Thymus (tissue), 11 donors: ENCODE measurements at regions not wholly inside any gene's neighbourhood (a gene's known extent, or its start where the extent isn't known, plus 50 kb on each side); places are given as distances from the start of the nearest gene placed in this dataset.
A peak's percentile ranks its signal among the peaks of the same experiment; 100 is the strongest.
"Not testable (repeated sequence)": the region's sequence is repeated elsewhere in the genome, so short reads cannot be mapped to it uniquely, and the experiment has no call there.

ENCODE experiments used
- DNase-seq, 9 donors: peaks; one replicate each; pipeline ENCODE4 v3.0.0-alpha.2; 2013; ENCODE audit warnings: low spot score in 9 of 9, low read depth in 6 of 9, missing footprints in 1 of 9
- H3K27ac ChIP-seq, 2 donors: one replicate each; pipeline ENCODE4 v1.5.1; 2013; ENCODE audit warnings: control low read depth in 1 of 2, low read depth in 1 of 2, low read length in 1 of 2, mild to moderate bottlenecking in 1 of 2, moderate library complexity in 1 of 2
- H3K27me3 ChIP-seq, 2 donors: one replicate each; pipeline ENCODE4 v1.5.1; 2013; ENCODE audit warnings: low read length in 1 of 2; ENCODE audit not compliant: control insufficient read depth in 2 of 2, insufficient read depth in 1 of 2
- H3K36me3 ChIP-seq, 2 donors: one replicate each; pipeline ENCODE4 v1.5.1; 2013; ENCODE audit warnings: low read length in 1 of 2, mild to moderate bottlenecking in 1 of 2, moderate library complexity in 1 of 2; ENCODE audit not compliant: control insufficient read depth in 2 of 2, insufficient read depth in 2 of 2
- H3K4me1 ChIP-seq, 2 donors: one replicate each; pipeline ENCODE4 v1.5.1; 2013; ENCODE audit warnings: low read length in 2 of 2; ENCODE audit not compliant: control insufficient read depth in 2 of 2, insufficient read depth in 2 of 2
- H3K4me3 ChIP-seq, 2 donors: one replicate each; pipeline ENCODE4 v1.5.1; 2013; ENCODE audit warnings: low read length in 2 of 2, control low read depth in 1 of 2, mild to moderate bottlenecking in 1 of 2
- H3K9me3 ChIP-seq, 2 donors: one replicate each; pipeline ENCODE4 v1.5.1; 2013; ENCODE audit warnings: low read length in 1 of 2, mild to moderate bottlenecking in 1 of 2; ENCODE audit not compliant: control insufficient read depth in 2 of 2, insufficient read depth in 1 of 2
- WGBS: extraction: QIAGEN DNeasy Blood & Tissue Kit; methylation state at CpG from one replicate; pipeline ENCODE4 v1.1.7; 2013; 5-methylcytosine and 5-hydroxymethylcytosine counted together
- donor health status: healthy.

DNA sequence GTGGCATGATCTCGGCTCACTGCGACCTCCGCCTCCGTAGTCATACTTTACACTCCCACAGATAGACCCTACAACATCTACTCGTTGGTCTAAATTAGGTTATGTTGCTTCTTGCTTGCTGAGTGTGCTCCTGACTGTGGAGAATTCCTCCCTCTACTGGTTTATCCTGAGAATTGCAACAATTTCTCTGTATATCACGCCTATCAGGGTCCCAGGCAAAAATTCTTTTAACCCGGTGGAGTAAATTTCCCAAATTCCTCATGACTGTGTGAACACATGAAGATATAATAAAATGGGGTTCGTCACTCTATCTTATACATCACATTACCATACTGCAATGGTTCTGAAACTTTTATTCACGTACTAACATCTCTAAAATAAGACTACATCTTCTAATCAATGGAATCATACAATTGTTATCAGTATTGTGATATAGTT, 156.7 kb downstream of the EVA1A start:
- WGBS: 32% methylated on average over 9 of the region's 9 CpGs
- Histone ChIP-seq H3K9me3 (no peaks in the 10 kb centered on the region), H3K36me3 (no peaks in the 10 kb centered on the region), H3K4me3 (no peak overlapping the region), H3K27me3 (no peaks in the 10 kb centered on the region), H3K27ac (no peak overlapping the region), H3K4me1 (no peaks in the 10 kb centered on the region)
- DNase-seq: peak; percentile 16 to 77 (median 43)

DNA sequence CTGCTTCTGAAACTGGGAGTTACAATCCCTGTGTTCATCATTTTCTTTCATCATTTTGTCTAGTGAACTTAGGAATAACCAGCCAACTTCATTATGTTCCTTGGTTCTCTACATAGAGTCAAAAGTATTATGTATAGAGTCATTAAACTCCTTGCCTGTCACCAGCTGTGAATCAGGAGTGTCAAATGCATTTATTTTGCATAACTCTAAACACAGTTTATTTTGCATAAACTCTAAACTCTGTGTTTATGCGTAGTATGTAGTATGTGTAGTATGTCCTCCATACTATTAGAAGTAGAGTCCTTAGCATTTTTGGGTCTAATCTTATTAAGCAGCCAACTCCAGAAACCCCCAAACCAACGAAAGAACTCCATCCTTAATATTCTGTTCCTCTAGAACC, 164.4 kb downstream of the EVA1A start:
- H3K4me1 ChIP-seq: no peaks in the 10 kb centered on the region
- DNase-seq: no peak
- WGBS: 91% methylated on average over 2 of the region's 2 CpGs
- H3K9me3 ChIP-seq: no peaks in the 10 kb centered on the region
- H3K4me3 ChIP-seq: no peak overlapping the region
- H3K27ac ChIP-seq: no peak overlapping the region
- H3K36me3 ChIP-seq: no peaks in the 10 kb centered on the region
- H3K27me3 ChIP-seq: no peaks in the 10 kb centered on the region

DNA sequence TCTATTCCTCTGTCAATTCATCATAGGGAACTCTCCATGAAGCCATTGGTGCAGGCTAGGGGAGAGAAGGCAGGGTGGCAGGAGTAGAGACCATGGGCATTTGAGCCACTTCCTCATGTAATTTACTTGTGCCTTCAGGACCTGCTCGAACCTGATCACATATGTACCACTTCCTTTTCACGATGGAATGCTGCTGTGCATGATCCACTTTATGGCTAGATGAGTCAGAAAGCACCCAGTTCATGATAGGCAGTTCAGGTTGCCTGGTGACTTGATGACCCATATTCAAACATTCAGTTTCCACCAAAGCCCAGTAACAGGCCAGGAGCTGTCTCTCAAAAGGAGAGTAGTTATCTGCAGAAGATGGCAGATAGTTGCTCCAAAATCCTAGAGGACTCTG, 166.0 kb downstream of the EVA1A start:
- WGBS: 91% methylated on average over 2 of the region's 2 CpGs
- DNase-seq, H3K9me3 ChIP-seq, H3K27ac ChIP-seq, H3K4me1 ChIP-seq, H3K4me3 ChIP-seq, H3K27me3 ChIP-seq, H3K36me3 ChIP-seq: not testable (repeated sequence)

GRCh38 chr2:75390169-75390568, 170.6 kb downstream of the EVA1A start:
- Histone ChIP-seq H3K4me1 (no peaks in the 10 kb centered on the region), H3K4me3 (no peak overlapping the region), H3K9me3 (no peaks in the 10 kb centered on the region), H3K36me3 (no peaks in the 10 kb centered on the region), H3K27me3 (no peaks in the 10 kb centered on the region), H3K27ac (no peak overlapping the region)
- no peak for DNase-seq
- 83% methylated on average over 3 of the region's 3 CpGs for WGBS

DNA sequence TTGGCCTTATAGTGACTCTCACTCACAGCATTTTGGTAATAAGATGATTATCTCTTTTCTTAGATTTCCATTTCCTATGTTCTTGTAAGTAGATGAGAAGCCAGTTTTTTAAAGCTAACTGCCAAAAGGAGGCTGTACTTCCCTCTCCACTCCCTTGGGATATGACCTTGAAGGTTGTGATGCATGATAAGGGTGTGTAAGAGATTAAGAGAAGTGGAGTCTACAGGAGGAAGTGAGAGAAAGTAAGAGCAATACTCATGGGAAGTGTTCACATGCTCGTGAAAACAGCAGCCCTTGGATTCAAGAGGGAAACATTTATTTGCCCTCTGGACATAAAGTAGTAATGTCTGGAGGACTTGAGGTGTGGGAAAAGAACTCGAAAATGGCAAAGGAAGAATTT, 171.5 kb downstream of the EVA1A start:
- Histone ChIP-seq H3K27me3 (no peaks in the 10 kb centered on the region), H3K4me3 (no peak overlapping the region), H3K36me3 (no peaks in the 10 kb centered on the region), H3K9me3 (no peaks in the 10 kb centered on the region), H3K4me1 (no peaks in the 10 kb centered on the region), H3K27ac (no peak overlapping the region)
- 89% methylated on average over 2 of the region's 2 CpGs for WGBS
- DNase-seq: no peak

DNA sequence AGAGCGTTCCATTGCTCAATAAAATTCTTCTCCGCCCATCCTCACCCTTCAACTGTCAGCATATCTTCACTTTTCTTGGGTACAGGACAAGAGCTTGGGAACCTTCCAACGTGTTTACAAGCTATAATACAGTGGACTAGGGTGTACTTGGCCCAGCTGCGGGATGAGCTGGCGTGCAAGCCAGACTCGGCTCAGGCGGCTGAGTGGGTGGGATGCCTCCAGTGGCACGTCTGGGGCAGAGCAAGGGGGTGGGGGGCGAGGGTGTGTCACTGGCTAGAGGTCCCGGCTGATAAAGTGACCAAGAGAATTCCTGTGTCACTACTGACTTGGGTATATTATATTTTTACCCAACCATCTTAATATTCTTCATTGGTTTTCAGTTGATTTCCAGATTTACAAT, 179.7 kb downstream of the EVA1A start:
- WGBS: 93% methylated on average over 10 of the region's 10 CpGs
- no peak for DNase-seq
- Histone ChIP-seq H3K27ac (no peak overlapping the region), H3K36me3 (no peaks in the 10 kb centered on the region), H3K4me3 (no peak overlapping the region), H3K27me3 (no peaks in the 10 kb centered on the region), H3K9me3 (peaks cover 0 to 4% of the 10 kb centered on the region in 2 donors), H3K4me1 (no peaks in the 10 kb centered on the region)

GRCh38 chr2:75379476-75380210, 180.3 kb upstream of the TACR1 start:
- Histone ChIP-seq H3K27me3 (no peaks in the 10 kb centered on the region), H3K4me1 (peaks cover 0 to 4% of the 10 kb centered on the region in 2 donors), H3K9me3 (peaks cover 0 to 8% of the 10 kb centered on the region in 2 donors), H3K27ac (no peak overlapping the region), H3K36me3 (no peaks in the 10 kb centered on the region), H3K4me3 (no peak overlapping the region)
- DNase-seq: no peak
- WGBS: 80% methylated on average over 7 of the region's 7 CpGs

DNA sequence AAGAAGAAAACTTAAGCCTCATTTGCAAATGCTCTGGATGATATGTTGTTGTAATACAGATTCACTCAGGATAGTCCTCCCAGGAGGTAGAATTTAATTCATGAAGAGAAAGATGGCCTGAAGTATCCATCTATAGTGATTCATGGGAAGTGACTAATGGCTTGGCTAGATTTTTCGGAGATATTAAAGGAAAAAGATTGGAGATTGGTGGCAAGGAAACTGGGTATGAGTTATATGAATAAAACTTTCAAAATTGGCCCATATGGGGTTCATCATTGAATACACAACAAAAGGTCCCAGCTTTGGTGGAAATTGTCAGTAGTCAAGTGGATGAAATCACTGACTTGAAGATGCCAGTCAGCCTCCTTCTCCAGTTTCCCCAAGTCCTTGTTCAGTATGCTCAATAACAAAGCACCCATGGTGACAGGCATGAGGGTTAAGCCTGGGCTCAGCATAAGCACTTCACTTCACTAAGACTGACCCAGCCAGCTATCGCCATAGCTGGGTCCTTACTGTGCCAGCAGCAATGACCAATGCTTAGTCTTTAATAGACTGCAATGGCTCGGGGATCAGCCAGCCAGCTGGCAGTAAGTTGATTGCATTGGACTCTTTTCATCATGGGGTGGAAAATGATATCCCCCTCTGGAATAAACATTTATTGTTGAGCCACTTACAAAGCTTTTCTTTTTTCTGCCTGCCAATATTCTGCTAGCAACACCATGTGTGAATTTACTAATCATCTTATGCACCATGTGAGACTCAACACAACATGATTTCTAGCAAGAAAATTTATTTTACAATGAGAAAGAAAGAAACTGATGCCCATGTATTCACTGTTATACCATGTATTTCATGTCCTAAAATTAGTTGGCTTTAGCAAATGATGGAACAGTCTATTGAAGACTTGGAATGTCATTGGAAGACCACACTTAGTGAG, 176.6 kb upstream of the TACR1 start:
- H3K9me3 ChIP-seq: peaks cover 0 to 13% of the 10 kb centered on the region in 2 donors
- no peak overlapping the region for H3K4me3 ChIP-seq
- no peaks in the 10 kb centered on the region for H3K36me3 ChIP-seq
- no peaks in the 10 kb centered on the region for H3K27me3 ChIP-seq
- no peak for DNase-seq
- peaks cover 0 to 10% of the 10 kb centered on the region in 2 donors for H3K4me1 ChIP-seq
- no peak overlapping the region for H3K27ac ChIP-seq
- 92% methylated on average over 3 of the region's 3 CpGs for WGBS

DNA sequence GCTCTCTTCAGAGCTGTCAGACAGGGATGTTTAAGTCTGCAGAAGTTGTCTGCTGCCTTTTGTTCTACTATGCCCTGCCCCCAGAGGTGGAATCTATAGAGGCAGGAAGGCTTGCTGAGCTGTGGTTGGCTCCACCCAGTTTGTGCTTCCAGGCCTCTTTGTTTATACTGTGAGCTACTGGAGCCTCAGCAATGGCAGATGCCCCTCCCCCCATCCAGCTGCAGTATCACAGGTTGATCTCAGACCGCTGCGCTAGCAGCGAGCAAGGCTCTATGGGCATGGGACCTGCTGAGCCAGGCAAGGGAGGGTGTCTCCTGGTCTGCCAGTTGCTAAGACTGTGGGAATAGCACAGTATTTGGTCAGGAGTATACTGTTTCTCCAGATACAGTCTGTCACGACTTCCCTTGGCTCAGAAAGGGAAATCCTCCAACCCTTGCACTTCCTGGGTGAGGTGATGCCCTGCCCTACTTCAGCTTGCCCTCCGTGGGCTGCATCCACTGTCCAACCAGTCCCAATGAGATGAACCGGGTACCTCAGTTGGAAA, 175.2 kb upstream of the TACR1 start:
- peaks cover 0 to 10% of the 10 kb centered on the region in 2 donors for H3K4me1 ChIP-seq
- H3K9me3 ChIP-seq: peaks cover 0 to 13% of the 10 kb centered on the region in 2 donors
- not testable (repeated sequence) for H3K36me3 ChIP-seq, H3K27me3 ChIP-seq, H3K4me3 ChIP-seq
- 60% methylated on average over 6 of the region's 6 CpGs for WGBS
- peak overlapping the region in 1 of 2 donors; percentile 32 for H3K27ac ChIP-seq
- peak; percentile 42 to 90 (median 63) for DNase-seq
